ENCODE measurements at regions not wholly inside any gene's neighbourhood (a gene's known extent, or its start where the extent isn't known, plus 50 kb on each side); places are given as distances from the start of the nearest gene placed in this dataset.

DNA sequence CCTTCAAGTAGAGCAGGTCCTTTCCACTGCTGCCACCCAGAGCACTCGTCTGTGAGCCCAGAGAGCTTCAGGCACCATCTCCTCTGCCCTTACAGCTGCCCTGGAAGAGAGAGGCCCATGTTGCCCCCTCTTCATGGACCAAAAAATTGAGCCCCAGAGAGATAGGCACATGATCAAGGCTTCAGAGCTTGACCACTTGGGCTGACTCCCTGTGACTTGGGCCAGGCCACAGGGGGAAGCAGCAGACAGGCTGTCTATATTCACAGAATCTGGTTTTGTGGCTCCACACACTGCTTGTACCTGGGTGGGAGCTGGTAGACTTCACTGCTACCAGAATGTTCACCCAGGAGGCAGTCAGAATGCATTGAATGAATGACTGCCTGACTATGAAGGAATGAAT, 58.2 kb downstream of the SMIM38 start (continued):
- TF ChIP-seq, protein P1, sequence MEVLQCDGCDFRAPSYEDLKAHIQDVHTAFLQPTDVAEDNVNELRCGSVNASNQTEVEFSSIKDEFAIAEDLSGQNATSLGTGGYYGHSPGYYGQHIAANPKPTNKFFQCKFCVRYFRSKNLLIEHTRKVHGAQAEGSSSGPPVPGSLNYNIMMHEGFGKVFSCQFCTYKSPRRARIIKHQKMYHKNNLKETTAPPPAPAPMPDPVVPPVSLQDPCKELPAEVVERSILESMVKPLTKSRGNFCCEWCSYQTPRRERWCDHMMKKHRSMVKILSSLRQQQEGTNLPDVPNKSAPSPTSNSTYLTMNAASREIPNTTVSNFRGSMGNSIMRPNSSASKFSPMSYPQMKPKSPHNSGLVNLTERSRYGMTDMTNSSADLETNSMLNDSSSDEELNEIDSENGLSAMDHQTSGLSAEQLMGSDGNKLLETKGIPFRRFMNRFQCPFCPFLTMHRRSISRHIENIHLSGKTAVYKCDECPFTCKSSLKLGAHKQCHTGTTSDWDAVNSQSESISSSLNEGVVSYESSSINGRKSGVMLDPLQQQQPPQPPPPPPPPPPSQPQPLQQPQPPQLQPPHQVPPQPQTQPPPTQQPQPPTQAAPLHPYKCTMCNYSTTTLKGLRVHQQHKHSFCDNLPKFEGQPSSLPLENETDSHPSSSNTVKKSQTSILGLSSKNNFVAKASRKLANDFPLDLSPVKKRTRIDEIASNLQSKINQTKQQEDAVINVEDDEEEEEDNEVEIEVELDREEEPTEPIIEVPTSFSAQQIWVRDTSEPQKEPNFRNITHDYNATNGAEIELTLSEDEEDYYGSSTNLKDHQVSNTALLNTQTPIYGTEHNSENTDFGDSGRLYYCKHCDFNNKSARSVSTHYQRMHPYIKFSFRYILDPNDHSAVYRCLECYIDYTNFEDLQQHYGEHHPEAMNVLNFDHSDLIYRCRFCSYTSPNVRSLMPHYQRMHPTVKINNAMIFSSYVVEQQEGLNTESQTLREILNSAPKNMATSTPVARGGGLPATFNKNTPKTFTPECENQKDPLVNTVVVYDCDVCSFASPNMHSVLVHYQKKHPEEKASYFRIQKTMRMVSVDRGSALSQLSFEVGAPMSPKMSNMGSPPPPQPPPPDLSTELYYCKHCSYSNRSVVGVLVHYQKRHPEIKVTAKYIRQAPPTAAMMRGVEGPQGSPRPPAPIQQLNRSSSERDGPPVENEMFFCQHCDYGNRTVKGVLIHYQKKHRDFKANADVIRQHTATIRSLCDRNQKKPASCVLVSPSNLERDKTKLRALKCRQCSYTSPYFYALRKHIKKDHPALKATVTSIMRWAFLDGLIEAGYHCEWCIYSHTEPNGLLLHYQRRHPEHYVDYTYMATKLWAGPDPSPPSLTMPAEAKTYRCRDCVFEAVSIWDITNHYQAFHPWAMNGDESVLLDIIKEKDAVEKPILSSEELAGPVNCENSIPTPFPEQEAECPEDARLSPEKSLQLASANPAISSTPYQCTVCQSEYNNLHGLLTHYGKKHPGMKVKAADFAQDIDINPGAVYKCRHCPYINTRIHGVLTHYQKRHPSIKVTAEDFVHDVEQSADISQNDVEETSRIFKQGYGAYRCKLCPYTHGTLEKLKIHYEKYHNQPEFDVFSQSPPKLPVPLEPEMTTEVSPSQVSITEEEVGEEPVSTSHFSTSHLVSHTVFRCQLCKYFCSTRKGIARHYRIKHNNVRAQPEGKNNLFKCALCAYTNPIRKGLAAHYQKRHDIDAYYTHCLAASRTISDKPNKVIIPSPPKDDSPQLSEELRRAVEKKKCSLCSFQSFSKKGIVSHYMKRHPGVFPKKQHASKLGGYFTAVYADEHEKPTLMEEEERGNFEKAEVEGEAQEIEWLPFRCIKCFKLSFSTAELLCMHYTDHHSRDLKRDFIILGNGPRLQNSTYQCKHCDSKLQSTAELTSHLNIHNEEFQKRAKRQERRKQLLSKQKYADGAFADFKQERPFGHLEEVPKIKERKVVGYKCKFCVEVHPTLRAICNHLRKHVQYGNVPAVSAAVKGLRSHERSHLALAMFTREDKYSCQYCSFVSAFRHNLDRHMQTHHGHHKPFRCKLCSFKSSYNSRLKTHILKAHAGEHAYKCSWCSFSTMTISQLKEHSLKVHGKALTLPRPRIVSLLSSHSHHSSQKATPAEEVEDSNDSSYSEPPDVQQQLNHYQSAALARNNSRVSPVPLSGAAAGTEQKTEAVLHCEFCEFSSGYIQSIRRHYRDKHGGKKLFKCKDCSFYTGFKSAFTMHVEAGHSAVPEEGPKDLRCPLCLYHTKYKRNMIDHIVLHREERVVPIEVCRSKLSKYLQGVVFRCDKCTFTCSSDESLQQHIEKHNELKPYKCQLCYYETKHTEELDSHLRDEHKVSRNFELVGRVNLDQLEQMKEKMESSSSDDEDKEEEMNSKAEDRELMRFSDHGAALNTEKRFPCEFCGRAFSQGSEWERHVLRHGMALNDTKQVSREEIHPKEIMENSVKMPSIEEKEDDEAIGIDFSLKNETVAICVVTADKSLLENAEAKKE (CRISPR knock-in tag; IDR thresholded peaks at IDR 0.05) = no peak
- TF ChIP-seq POLR2AphosphoS5 (IDR thresholded peaks at IDR 0.05; ENCODE audit: low read depth) = no peak
- no peak for TF ChIP-seq STAT1 (IDR thresholded peaks at IDR 0.05; ENCODE audit: unreplicated experiment)
- TF ChIP-seq CREB1 (CRISPR knock-in tag; IDR thresholded peaks at IDR 0.05; ENCODE audit: low read depth) = no peak

DNA sequence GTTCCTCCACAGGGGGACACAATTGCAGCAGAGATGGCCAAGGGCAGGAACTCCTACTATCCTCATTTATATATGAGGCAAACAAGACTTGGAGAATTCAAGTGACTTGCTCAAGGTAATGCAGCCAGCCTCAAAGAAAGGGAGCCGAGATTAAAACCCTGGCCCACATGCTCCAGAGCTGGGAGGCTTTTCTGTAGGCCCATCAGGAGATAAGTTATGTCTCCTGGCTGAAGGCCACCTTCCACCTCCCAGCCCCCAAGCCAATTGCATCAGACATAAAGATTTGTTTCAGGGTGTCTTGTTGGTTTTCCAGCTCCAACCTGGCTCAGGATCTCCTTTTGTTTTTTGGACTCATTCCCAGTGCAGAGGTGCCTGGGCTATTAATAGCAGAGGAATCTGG, 59.5 kb downstream of the SMIM38 start:
- DNase-seq (ENCODE audit: low spot score) = no peak
- H3K4me3 Mint-ChIP-seq = no peak overlapping the region
- H3K36me3 ChIP-seq (ENCODE audit: insufficient read depth) = no peaks in the 10 kb centered on the region
- no peak for TF ChIP-seq JUNB (IDR thresholded peaks at IDR 0.05; ENCODE audit: unreplicated experiment)
- TF ChIP-seq ZNF114 (CRISPR knock-in tag; IDR thresholded peaks at IDR 0.05) = no peak
- TF ChIP-seq CREB1 (CRISPR knock-in tag; IDR thresholded peaks at IDR 0.05; ENCODE audit: low read depth) = no peak
- no peak for TF ChIP-seq EZH2phosphoT487 (IDR thresholded peaks at IDR 0.05; ENCODE audit: unreplicated experiment)
- TF ChIP-seq STAT1 (IDR thresholded peaks at IDR 0.05; ENCODE audit: unreplicated experiment) = no peak
- TF ChIP-seq POLR2AphosphoS5 (IDR thresholded peaks at IDR 0.05; ENCODE audit: low read depth) = no peak
- TF ChIP-seq, protein P1 (CRISPR knock-in tag; IDR thresholded peaks at IDR 0.05) = no peak
- TF ChIP-seq, protein P2, sequence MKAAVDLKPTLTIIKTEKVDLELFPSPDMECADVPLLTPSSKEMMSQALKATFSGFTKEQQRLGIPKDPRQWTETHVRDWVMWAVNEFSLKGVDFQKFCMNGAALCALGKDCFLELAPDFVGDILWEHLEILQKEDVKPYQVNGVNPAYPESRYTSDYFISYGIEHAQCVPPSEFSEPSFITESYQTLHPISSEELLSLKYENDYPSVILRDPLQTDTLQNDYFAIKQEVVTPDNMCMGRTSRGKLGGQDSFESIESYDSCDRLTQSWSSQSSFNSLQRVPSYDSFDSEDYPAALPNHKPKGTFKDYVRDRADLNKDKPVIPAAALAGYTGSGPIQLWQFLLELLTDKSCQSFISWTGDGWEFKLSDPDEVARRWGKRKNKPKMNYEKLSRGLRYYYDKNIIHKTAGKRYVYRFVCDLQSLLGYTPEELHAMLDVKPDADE (IDR thresholded peaks at IDR 0.05) = no peak

More for the DNA sequence above, 59.5 kb downstream of the SMIM38 start:
- H3K27me3 Mint-ChIP-seq (ENCODE audit: insufficient read depth, low read depth, poor library complexity) = peaks cover 10% of the 10 kb centered on the region
- Histone ChIP-seq H3K4me2 (no peak overlapping the region), H3K4me1 (ENCODE audit: insufficient read depth) (no peaks in the 10 kb centered on the region), H3F3A (replicated peaks; ENCODE audit: low read depth) (no peaks in the 10 kb centered on the region), H3K27me3 (ENCODE audit: insufficient read depth) (no peaks in the 10 kb centered on the region), H3K79me2 (replicated peaks; ENCODE audit: insufficient read depth) (no peaks in the 10 kb centered on the region), H4K20me1 (replicated peaks; ENCODE audit: insufficient read depth) (no peaks in the 10 kb centered on the region), H2AFZ (no peak overlapping the region), H3K4me3 (no peak overlapping the region), H3K9me2 (ENCODE audit: insufficient read depth) (peaks cover 6% of the 10 kb centered on the region; the same call in 1 of the 2 replicates), H3K27ac (ENCODE audit: low read depth) (no peak overlapping the region)
- no peaks in the 10 kb centered on the region; the same call in 2 of the 3 replicates for H3K9me3 Mint-ChIP-seq
- H3K4me1 Mint-ChIP-seq = peaks cover 10% of the 10 kb centered on the region
- ATAC-seq = no peak
- H3K27ac Mint-ChIP-seq = no peak overlapping the region
- H3K36me3 Mint-ChIP-seq (ENCODE audit: low read depth) = no peaks in the 10 kb centered on the region

Data from GM23338 (cell line).